ENCODE measurements at regions not wholly inside any gene's neighbourhood (a gene's known extent, or its start where the extent isn't known, plus 50 kb on each side); places are given as distances from the start of the nearest gene placed in this dataset.

DNA sequence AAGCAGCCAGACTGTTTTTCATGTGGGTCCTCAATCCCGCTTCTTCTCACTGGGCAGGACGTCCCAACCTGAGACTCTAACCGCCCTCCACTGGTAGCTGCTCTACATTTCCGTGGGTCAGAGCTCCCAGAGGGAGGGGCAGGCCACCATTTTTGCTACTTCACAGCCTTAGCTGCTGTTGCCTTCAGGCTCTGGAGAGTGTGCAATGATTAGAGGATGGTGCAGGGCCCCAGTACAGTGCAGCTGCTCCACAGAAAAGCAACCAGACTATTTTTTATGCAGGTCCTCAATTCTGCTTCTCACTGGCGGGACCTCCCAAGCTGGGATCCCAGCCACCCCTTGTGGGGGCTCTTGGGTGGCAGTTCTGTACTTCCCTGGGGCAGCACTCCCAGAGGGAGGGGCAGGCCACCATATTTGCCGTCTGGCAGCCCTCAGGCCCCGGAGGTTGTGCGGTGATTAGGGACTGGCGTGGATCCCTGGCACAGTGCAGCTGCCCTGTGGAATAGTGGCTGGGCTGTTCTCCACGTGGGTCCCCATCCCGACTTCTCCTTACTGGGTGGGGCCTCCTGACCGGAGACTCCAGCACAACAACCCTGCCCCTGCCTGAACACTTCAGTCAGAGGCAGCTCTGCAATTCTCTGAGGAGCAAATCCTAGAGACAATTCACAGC lies 647.6 kb upstream of the PKN2 start:
- no peak for DNase-seq

- no peak for DNase-seq
Observed at GRCh38 chr1:88039240-88039639, 644.8 kb upstream of the PKN2 start.

DNA sequence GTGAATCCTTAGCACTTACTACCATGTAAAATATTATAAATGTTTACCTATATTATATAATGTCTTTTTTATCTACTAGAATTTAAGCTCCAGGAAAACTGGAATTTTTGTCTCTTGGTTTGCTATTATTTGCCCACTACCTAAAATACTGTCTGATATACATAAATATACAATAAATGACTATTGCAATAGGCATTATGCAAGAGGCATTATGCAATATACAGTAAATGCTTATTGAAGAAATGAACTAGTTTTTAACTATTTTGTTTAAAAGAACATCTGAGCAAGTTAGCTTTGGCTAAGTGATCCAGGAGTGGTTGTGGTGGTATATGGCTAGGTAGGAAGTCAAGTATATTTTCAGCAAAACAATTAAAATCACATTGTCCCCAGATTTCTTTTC lies 640.2 kb upstream of the PKN2 start:
- DNase-seq = no peak

DNA sequence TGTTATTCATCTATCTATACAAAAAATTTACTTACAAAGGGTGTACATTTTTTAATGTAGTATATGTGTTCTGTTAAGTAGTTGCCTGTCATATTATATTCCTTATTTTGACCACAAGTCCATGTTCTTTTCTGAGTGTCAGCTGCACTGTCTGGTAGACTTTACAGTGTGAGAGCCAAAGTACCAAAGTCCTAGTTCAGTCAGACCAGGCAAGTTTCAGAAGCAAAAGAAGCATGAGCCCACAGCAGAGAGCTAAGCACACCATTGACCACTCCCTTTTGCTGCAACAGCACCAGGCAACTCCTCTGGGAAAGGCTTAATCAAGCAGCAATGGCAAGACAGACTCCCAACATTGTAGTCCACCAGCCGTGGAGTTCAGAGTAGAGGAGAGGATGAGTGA lies 631.9 kb upstream of the PKN2 start:
- DNase-seq = no peak

DNA sequence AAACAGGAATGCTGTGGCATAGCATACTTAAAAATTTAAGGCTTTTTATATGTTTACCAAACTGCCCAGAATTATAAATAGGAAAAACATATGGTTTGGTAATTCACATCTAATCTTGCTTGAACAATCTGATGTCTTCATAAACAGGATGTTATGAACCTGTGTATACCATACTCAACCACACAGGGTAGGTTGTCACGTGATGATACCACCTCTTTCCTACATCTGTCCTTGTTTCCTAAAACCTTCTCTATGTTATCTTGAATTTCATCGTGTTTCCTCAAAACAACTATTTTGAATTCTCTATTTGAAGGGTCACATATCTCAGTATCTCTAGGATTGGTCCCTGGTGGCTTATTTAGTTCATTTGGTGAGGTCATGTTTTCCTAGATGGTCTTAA lies 631.0 kb upstream of the PKN2 start:
- DNase-seq = no peak

- no peak for DNase-seq
Observed at GRCh38 chr1:88056881-88057280, 627.2 kb upstream of the PKN2 start.

DNA sequence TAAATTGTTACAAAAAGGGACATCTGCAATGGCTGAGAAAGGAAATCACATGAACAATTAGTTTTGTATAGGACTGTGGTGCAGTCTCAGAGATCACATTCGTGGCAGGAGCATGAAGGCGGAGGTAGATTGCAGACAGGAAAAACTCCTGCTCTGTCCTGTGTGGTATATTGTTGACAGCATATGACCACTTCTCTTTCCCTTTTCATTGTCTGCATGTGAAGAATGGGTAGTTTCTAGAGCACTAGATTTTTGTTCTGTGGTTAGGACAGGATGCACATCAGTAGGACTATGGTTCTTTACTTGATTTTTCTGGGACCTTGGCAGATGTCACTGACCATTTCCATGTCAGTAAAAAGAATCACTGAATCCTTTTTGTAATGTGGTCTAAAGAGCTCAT lies 625.9 kb upstream of the PKN2 start:
- no peak for DNase-seq

GRCh38 chr1:88060112-88060673 lies 623.9 kb upstream of the PKN2 start:
- no peak for DNase-seq

- no peak for DNase-seq
Observed at GRCh38 chr1:88060750-88061491, 623.2 kb upstream of the PKN2 start.

GRCh38 chr1:88061492-88062177 lies 622.4 kb upstream of the PKN2 start:
- no peak for DNase-seq

GRCh38 chr1:88062650-88063153 lies 621.4 kb upstream of the PKN2 start:
- DNase-seq = no peak

- DNase-seq = no peak
Observed at GRCh38 chr1:88063605-88064004, 620.5 kb upstream of the PKN2 start.

DNA sequence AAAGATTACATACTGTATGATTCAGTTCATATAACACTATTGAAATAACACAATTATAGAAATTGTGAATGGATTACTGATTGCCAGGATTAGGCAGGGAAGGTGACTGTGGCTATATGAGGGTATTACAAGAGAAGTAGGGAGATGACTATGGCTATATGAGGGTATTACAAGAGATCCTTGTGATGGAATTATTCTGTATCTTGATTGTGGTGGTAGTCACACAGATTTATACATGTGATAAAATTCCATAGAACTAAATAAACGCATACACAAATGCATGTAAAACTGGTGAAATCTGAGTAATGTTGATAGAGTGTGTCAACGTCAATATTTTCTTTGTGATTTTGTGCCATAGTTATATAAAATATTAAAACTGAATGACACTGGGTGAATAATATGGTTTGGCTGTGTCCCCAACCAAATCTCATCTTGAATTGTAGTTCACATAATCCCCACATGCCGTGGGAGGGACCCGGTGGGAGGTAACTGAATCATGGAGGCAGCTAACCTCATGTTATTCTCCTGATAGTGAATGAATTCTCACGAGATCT lies 615.6 kb upstream of the PKN2 start:
- DNase-seq = no peak

GRCh38 chr1:88070956-88071355 lies 613.1 kb upstream of the PKN2 start:
- DNase-seq = no peak

DNA sequence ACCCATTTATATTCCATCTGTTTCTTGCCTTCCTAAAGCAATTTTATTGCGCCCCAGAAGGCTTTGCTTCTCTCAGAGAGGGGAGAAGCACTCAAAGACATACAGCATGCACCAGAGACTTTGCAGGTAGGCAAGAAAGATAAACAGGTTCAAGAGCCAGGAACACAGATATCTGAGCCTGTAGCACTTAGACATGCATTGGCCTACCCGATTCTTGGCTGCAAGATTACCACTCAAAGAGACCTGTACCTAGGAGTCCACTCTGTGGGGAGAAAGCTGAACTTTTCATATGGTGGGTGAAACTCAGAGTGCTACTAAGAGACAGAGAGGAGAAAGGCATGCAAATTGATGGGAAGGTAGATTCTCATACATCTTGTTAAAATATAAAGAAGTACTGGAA lies 609.4 kb upstream of the PKN2 start:
- no peak for DNase-seq

GRCh38 chr1:88075813-88076212 lies 608.3 kb upstream of the PKN2 start:
- DNase-seq = no peak

DNA sequence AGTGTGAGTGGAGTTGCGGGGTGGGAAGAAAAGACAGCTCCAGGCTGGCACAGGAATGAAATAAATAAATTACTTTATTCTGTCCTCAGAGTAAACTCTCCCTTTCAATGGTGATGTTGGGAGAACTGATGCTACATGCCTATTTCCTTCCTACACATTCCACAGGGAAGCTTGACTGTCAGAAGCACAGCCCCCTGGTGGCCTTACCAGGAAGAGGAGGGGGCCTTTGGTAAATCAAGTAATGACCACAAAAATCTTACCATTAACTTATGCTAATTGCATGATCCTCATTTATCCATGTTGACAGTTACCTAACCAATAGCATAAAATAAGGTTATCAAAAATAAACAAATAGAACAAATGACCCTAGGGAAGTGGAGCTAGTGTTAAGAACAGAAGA lies 605.0 kb upstream of the PKN2 start:
- DNase-seq = no peak

GRCh38 chr1:88080875-88081274 lies 603.2 kb upstream of the PKN2 start:
- no peak for DNase-seq

DNA sequence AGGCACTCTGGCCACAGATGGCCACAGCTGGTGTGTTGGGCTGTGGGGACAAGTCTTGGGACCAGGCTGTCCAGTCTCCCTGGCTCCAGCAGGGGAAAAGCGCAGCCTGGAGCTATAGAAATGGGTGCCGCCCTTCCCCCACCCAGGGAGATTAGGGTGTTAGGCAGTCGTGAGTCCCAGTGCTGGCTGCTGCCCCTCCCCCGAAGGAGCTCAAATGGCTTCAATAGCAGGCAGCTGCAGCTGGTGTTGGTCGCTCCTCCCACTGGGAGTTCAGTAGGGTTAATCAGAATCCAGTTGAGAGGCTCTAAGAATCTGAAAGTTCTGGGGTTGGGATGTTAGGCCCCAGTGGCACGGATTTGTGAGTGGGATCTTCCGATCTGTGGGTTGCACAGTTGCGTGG lies 595.6 kb upstream of the PKN2 start:
- no peak for DNase-seq

DNA sequence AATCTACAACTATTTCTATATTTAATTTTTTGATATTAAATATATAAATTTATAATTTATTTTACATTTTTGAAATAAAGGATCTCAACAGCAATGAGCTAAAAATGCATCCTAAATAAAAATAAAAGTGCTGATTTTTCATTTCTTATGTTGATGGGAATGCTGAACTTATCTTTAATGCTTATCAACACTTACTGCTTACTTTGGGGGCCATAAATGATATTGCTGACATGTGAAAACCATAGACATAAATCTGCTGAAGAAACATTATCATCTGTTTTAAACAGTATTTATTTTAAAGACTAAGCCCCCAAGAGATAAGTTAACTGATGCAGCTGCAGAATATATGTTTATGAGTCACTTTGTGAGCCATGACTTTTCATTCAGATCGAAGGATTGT lies 594.1 kb upstream of the PKN2 start:
- DNase-seq = no peak

DNA sequence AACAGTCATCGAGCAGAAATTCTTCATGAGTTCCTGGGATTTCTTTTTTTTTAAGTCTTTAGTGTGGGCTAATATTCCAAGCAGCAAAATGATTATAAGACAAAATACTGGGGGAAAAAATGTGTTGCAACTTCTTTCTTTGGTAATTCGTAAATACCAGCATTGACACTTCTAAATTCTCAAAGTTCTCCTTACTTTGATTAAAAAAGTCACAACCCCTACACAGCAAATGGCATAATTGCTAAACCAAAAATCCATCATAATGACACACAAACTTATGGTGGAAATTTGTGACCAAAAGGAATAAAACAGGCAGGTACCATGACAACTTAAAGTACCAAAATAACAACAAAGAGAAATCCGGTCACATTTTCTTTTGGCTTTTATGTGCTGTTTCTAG lies 585.2 kb upstream of the PKN2 start:
- DNase-seq = no peak

GRCh38 chr1:88101041-88101440 lies 583.0 kb upstream of the PKN2 start:
- no peak for DNase-seq

GRCh38 chr1:88104236-88104635 lies 579.8 kb upstream of the PKN2 start:
- no peak for DNase-seq

Data from NCI-H2227 treated with DMSO at 0.1 percent for 48 hours (cell line).